ENCODE measurements at regions not wholly inside any gene's neighbourhood (a gene's known extent, or its start where the extent isn't known, plus 50 kb on each side); places are given as distances from the start of the nearest gene placed in this dataset.

DNA sequence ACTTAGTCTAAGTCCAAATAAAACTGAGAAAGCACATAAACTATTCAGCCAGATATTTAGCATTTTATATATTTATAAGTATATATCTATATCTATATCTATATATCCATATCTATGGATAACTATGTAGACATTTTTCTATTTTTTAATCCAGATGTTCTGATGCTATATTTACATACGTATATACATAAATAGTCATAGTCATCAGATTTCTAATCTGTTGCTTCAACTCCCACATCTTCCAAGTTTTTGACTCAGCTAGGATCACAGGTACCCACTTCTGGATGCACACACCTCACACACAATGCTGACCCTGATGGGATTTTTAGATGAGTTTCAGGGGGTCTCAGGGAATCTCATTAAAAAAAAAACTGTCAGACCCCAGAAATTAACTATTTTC, 52.2 kb upstream of the ZC3H11B start:
- no peak for DNase-seq

GRCh38 chr1:219664310-219665029, 51.6 kb upstream of the ZC3H11B start:
- no peak for DNase-seq
